GM18499 (cell line): ENCODE measurements at regions not wholly inside any gene's neighbourhood (a gene's known extent, or its start where the extent isn't known, plus 50 kb on each side); places are given as distances from the start of the nearest gene placed in this dataset.
"Not testable (repeated sequence)": the region's sequence is repeated elsewhere in the genome, so short reads cannot be mapped to it uniquely, and the experiment has no call there.

Experiments
- ATAC-seq: cut with Tn5 transposase; IDR thresholded peaks from one replicate; pipeline ENCODE4 v1.9.1; 2021; ENCODE audit warnings: moderate number of reproducible peaks; ENCODE audit not compliant: insufficient read depth, unreplicated experiment

GRCh38 chr16:85215478-85216118, 103.3 kb upstream of the CIBAR2 start:
- no peak for ATAC-seq

- ATAC-seq, result no peak
Observed at GRCh38 chr16:85216522-85217375, 104.5 kb upstream of the CIBAR2 start.

- no peak for ATAC-seq
Observed at GRCh38 chr16:85220125-85220839, 108.0 kb upstream of the CIBAR2 start.

GRCh38 chr16:85220964-85221731, 108.9 kb upstream of the CIBAR2 start:
- no peak for ATAC-seq

GRCh38 chr16:85221771-85222154, 109.5 kb upstream of the CIBAR2 start:
- no peak for ATAC-seq

- ATAC-seq, result no peak
Observed at GRCh38 chr16:85222155-85222863, 110.0 kb upstream of the CIBAR2 start.

- no peak for ATAC-seq
Observed at GRCh38 chr16:85225257-85225656, 113.0 kb upstream of the CIBAR2 start.

GRCh38 chr16:85225721-85226120, 113.4 kb upstream of the CIBAR2 start:
- ATAC-seq, result no peak

GRCh38 chr16:85227084-85227945, 115.0 kb upstream of the CIBAR2 start:
- ATAC-seq, result peak; percentile 55

GRCh38 chr16:85227946-85228862, 115.9 kb upstream of the CIBAR2 start:
- no peak for ATAC-seq

- no peak for ATAC-seq
Observed at GRCh38 chr16:85228970-85229430, 116.7 kb upstream of the CIBAR2 start.

- no peak for ATAC-seq
Observed at GRCh38 chr16:85229869-85230462, 117.7 kb upstream of the CIBAR2 start.

GRCh38 chr16:85230764-85231383, 118.6 kb upstream of the CIBAR2 start:
- not testable (repeated sequence) for ATAC-seq

GRCh38 chr16:85231959-85232358, 119.7 kb upstream of the CIBAR2 start:
- no peak for ATAC-seq

- ATAC-seq, result no peak
Observed at GRCh38 chr16:85232369-85233142, 120.3 kb upstream of the CIBAR2 start.

- no peak for ATAC-seq
Observed at GRCh38 chr16:85233516-85233915, 121.2 kb upstream of the CIBAR2 start.
